K562 (cell line): ENCODE measurements at regions not wholly inside any gene's neighbourhood (a gene's known extent, or its start where the extent isn't known, plus 50 kb on each side); places are given as distances from the start of the nearest gene placed in this dataset.

Experiments used
- ATAC-seq: fragments of 200-7000 bp; cut with Tn5 transposase; 3 replicates; pipeline ENCODE4 v1.9.1; 2020; ENCODE audit warnings: moderate library complexity
- BruUV-seq: library from RNA; stranded (reverse); fragments of 400-500 nt; replicated peaks from 2 replicates; lab custom pipeline; 2021; lab: Mats Ljungman, UMichigan
- CTCF ChIA-PET: fragments of 300-600 bp; formaldehyde crosslinking; extraction: SDS; loops from one replicate; lab custom pipeline; 2021; ENCODE audit warnings: low intra/inter-chr PET ratio; lab: Yijun Ruan, JAX
- POLR2A ChIA-PET: fragments of 300-600, 350-650 bp; sonication (Branson Sonifier 250); formaldehyde crosslinking; extraction: SDS; loops from one replicate; lab custom pipeline; 2021; ENCODE audit warnings: antibody characterized with exemption, inconsistent platforms; lab: Yijun Ruan, JAX
- DNase-seq, 4 experiments: peaks; one replicate each; pipeline versions ENCODE4 v3.0.0 to v3.0.0-alpha.2; 2011 to 2018; ENCODE audit warnings: low spot score in 3 of 4, mixed read lengths in 3 of 4; ENCODE audit errors: extremely low read depth in 1 of 4
- FAIRE-seq: peaks from 2 replicates; lab custom pipeline; 2011; peaks lifted over from hg19 to GRCh38; lab: Jason Lieb, UNC
- H2AFZ ChIP-seq: 2 replicates; pipeline ENCODE4 v1.6.0; 2011; ENCODE audit warnings: low read depth, low read length, control low read depth, inconsistent platforms
- H3K27ac ChIP-seq: fragments of 200-600 bp; 3 replicates; pipeline ENCODE4 v1.8.0; 2011; ENCODE audit warnings: low read depth, mild to moderate bottlenecking, control low read depth, inconsistent platforms, low read length, moderate library complexity, mixed read lengths; ENCODE audit errors: extremely low read depth
- H3K27me3 ChIP-seq, 2 experiments: fragments of 300-600 bp in 1 of 2; 2 replicates in 1 of 2; 3 replicates in 1 of 2; pipeline versions ENCODE4 v1.6.0 to v1.8.0; 2011; ENCODE audit warnings: inconsistent platforms in 2 of 2, low read length in 2 of 2, mild to moderate bottlenecking in 1 of 2, mixed read lengths in 1 of 2, moderate library complexity in 1 of 2; ENCODE audit not compliant: control insufficient read depth in 2 of 2, insufficient read depth in 2 of 2
- H3K36me3 ChIP-seq: fragments of 300-600 bp; 3 replicates; pipeline ENCODE4 v1.8.0; 2011; ENCODE audit warnings: mild to moderate bottlenecking, low read length, inconsistent platforms; ENCODE audit not compliant: control insufficient read depth, insufficient read depth
- H3K4me1 ChIP-seq, 2 experiments: fragments of 200-600 bp in 1 of 2; replicated peaks in 1 of 2; 2 replicates in 1 of 2; 3 replicates in 1 of 2; pipeline versions ENCODE4 v1.5.1 to v1.8.0; 2011; ENCODE audit warnings: inconsistent platforms in 2 of 2, low read length in 2 of 2, mild to moderate bottlenecking in 1 of 2, mixed read lengths in 1 of 2, moderate library complexity in 1 of 2; ENCODE audit not compliant: control insufficient read depth in 2 of 2, insufficient read depth in 2 of 2
- H3K4me2 ChIP-seq: 2 replicates; pipeline ENCODE4 v1.6.1; 2011; ENCODE audit warnings: low read length, control low read depth, inconsistent platforms, mixed read lengths; ENCODE audit not compliant: insufficient read depth
- H3K4me3 ChIP-seq: fragments of 200-600 bp; sonication (generic), shearing (Covaris generic); 2 replicates; pipeline ENCODE4 v1.5.1; 2016; ENCODE audit warnings: control low read depth, inconsistent platforms
- H3K79me2 ChIP-seq: fragments of 200-600 bp; 3 replicates; pipeline ENCODE4 v1.8.0; 2011; ENCODE audit warnings: low read length, inconsistent platforms; ENCODE audit not compliant: control insufficient read depth, insufficient read depth
- H3K9ac ChIP-seq, 2 experiments: 2 replicates each; pipeline versions ENCODE4 v1.6.0 to v1.6.1; 2011; ENCODE audit warnings: low read depth in 2 of 2, low read length in 2 of 2, control low read depth in 1 of 2, inconsistent platforms in 1 of 2, mild to moderate bottlenecking in 1 of 2, mixed read lengths in 1 of 2; ENCODE audit not compliant: insufficient read depth in 1 of 2
- H3K9me1 ChIP-seq: one replicate; pipeline ENCODE4 v1.6.0; 2011; ENCODE audit warnings: inconsistent platforms, mild to moderate bottlenecking, low read length, moderate library complexity; ENCODE audit not compliant: control insufficient read depth, insufficient read depth
- H3K9me3 ChIP-seq: replicated peaks from 2 replicates; pipeline ENCODE4 v1.5.1; 2011; ENCODE audit warnings: low read depth, low read length, inconsistent platforms; ENCODE audit not compliant: control insufficient read depth, insufficient read depth
- H4K20me1 ChIP-seq: replicated peaks from 2 replicates; pipeline ENCODE4 v1.6.1; 2011; ENCODE audit warnings: low read length, inconsistent platforms, mixed read lengths; ENCODE audit not compliant: control insufficient read depth, insufficient read depth
- ATF3 ChIP-seq, 2 experiments: fragments of 450-650 bp in 1 of 2; sonication (generic) in 1 of 2; formaldehyde crosslinking in 1 of 2; IDR thresholded peaks in 1 of 2; conservative IDR thresholded peaks in 1 of 2; 2 replicates each; pipeline versions ENCODE4 v1.6.1 to v1.8.1; 2016 to 2023; ENCODE audit warnings: mild to moderate bottlenecking in 2 of 2, moderate library complexity in 2 of 2, inconsistent platforms in 1 of 2, missing genetic modification reagents in 1 of 2
- BCOR ChIP-seq: fragments of 450-650 bp; IDR thresholded peaks from 2 replicates; pipeline ENCODE4 v1.6.1; 2016
- BHLHE40 ChIP-seq: IDR thresholded peaks from 2 replicates; pipeline ENCODE4 v1.6.1; 2011; ENCODE audit warnings: low read length, improper control_type of control experiment
- BRD4 ChIP-seq: fragments of 200-600 bp; sonication (generic); IDR thresholded peaks from 2 replicates; pipeline ENCODE4 v1.6.1; 2017; ENCODE audit warnings: inconsistent platforms
- CBX3 ChIP-seq, 2 experiments: IDR thresholded peaks; 1 replicate in 1 of 2; 2 replicates in 1 of 2; pipeline ENCODE4 v1.6.1; 2012; ENCODE audit warnings: inconsistent platforms in 2 of 2, low read length in 2 of 2, borderline replicate concordance in 1 of 2, control low read depth in 1 of 2
- HLTF ChIP-seq: fragments of 450-650 bp; IDR thresholded peaks from 2 replicates; pipeline ENCODE4 v1.6.1; 2016
- HNRNPH1 ChIP-seq: fragments of 200-400 bp; formaldehyde crosslinking; optimal IDR thresholded peaks from 2 replicates; pipeline ENCODE3; 2017; ENCODE audit warnings: low read depth, mild to moderate bottlenecking, low read length, moderate library complexity
- NFIC ChIP-seq: fragments of 450-650 bp; IDR thresholded peaks from 2 replicates; pipeline ENCODE4 v1.6.1; 2017; ENCODE audit warnings: mild to moderate bottlenecking, inconsistent platforms
- PHB2 ChIP-seq: fragments of 450-650 bp; IDR thresholded peaks from 2 replicates; pipeline ENCODE4 v1.6.1; 2017; ENCODE audit warnings: low read depth
- ZNF592 ChIP-seq: fragments of 450-650 bp; IDR thresholded peaks from 2 replicates; pipeline ENCODE4 v1.6.1; 2017; ENCODE audit warnings: antibody characterized with exemption, mild to moderate bottlenecking
- WGBS: fragments of 100-300 bp; shearing (Covaris generic); methylation state at CpG from one replicate; pipeline ENCODE4 v1.1.6; 2016; ENCODE audit warnings: low coverage, mixed read lengths; ENCODE audit not compliant: insufficient coverage; ENCODE audit errors: missing lambda C conversion rate; 5-methylcytosine and 5-hydroxymethylcytosine counted together
- in situ Hi-C: fragments of 300-500 bp; cut with MboI; formaldehyde crosslinking; loops from 4 replicates; pipeline ENCODE4 v1.15.0; 2018; ENCODE audit warnings: inconsistent platforms, mixed read lengths
- intact Hi-C: fragments of 100-400 bp; cut with micrococcal nuclease; formaldehyde crosslinking; loops from 2 replicates; pipeline ENCODE4 v1.14.2; 2022

DNA sequence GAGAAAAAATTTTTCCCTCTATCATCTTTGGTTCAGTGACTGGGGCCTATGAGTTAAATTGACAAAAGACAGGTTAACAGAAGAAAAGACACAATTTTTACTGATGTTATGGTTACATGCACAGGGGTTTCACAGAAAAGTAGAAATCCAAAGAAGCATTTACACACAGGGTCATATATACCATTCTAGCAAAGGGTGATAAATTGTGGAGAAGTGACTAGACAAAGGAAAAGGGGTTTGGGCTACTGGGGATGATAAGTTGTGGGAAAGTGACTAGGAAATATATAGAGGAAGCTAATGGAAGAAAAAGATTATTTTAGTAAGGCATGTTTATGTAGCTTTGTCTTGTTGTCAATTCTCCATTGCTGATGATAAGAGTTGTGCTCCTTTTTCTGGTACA, 276.7 kb upstream of the JARID2 start:
- intact Hi-C loops (no loop called here), in situ Hi-C loops (no loop called here)
- Histone ChIP-seq H3K27me3 (no peaks in the 10 kb centered on the region), H3K4me3 (no peak overlapping the region), H3K79me2 (no peaks in the 10 kb centered on the region), H2AFZ (no peak overlapping the region), H3K9ac (no peak overlapping the region), H3K4me2 (no peak overlapping the region), H3K9me1 (no peaks in the 10 kb centered on the region), H3K36me3 (no peaks in the 10 kb centered on the region), H4K20me1 (no peaks in the 10 kb centered on the region), H3K4me1 (peaks cover 5 to 23% of the 10 kb centered on the region in 2 experiments; a peak in 3 of 5 replicates), H3K9me3 (no peaks in the 10 kb centered on the region), H3K27ac (no peak overlapping the region)
- DNase-seq (no peak), FAIRE-seq (no peak), ATAC-seq (no peak)
- TF ChIP-seq CBX3 (IDR thresholded peaks at IDR 0.05; ENCODE audit: borderline replicate concordance in 1 of 2, low read length in 2 of 2) = peak in 1 of 2 experiments; percentile 54; a peak in 1 of 3 replicates
- no peak for TF ChIP-seq BRD4
- CTCF ChIA-PET = no interaction called here
- no TSS peak for BruUV-seq
- POLR2A ChIA-PET = interaction anchor here (1.3 kb wide), 1 partner anchor 118 kb away, joined by 3 read pairs; no protein-coding TSS in a partner anchor

DNA sequence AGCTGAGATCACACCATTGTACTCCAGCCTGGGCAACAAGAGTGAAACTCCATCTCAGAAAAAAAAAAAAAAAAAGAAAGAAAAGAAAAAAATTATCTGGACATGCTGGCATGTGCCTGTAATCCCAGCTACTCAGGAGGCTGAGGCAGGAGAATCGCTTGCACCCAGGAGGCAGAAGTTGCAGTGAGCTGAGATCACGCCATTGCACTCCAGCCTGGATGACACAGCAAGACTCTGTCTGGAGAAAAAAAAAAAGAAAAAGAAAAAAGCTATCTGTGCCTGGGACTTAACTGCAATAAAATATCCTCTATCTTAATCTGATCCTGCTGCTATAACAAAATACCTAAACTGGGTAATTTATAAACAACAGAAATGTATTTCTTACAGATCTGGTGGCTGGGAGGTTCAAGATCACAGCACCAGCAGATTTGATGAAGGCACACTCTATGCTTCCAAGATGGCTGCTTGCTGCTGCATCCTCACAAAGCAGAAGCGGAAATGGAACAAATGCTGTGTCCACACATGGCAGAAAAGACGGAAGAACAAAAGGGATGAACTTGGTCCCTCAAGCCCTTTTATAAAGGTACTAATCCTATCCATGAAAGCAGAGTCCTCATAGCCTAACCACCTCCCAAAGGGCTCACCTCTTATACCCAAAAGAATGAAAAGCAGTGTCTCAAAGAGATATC, 273.3 kb upstream of the JARID2 start:
- 0 out of 3 replicates have a peak overlapping the region, but pooled peaks have one; percentile 30 for H3K27ac ChIP-seq
- FAIRE-seq = no peak
- H3K9me1 ChIP-seq = no peaks in the 10 kb centered on the region
- 55% methylated on average over 4 of the region's 4 CpGs for WGBS
- no TSS peak for BruUV-seq
- H2AFZ ChIP-seq = peak overlapping the region; percentile 62; the same call in 1 of the 2 replicates
- ChIA-PET POLR2A (interaction anchor here (1.3 kb wide), 1 partner anchor 10 kb away, joined by 4 read pairs; no protein-coding TSS in a partner anchor), CTCF (no interaction called here)
- no peaks in the 10 kb centered on the region for H3K79me2 ChIP-seq
- intact Hi-C loops = no loop called here
- no peak overlapping the region for H3K4me2 ChIP-seq
- H3K27me3 ChIP-seq = no peaks in the 10 kb centered on the region
- no peaks in the 10 kb centered on the region for H3K36me3 ChIP-seq
- peak; percentile 34 for ATAC-seq
- no peaks in the 10 kb centered on the region for H3K9me3 ChIP-seq
- peaks cover 9 to 22% of the 10 kb centered on the region in 2 experiments; a peak in 4 of 5 replicates for H3K4me1 ChIP-seq
- no peak overlapping the region for H3K4me3 ChIP-seq
- no peak for DNase-seq
- no peak overlapping the region for H3K9ac ChIP-seq
- in situ Hi-C loops = no loop called here
- H4K20me1 ChIP-seq = no peaks in the 10 kb centered on the region
- TF ChIP-seq NFIC = 0 out of 2 replicates have a peak, but pooled peaks have one; percentile 18
- TF ChIP-seq HLTF = 0 out of 2 replicates have a peak, but pooled peaks have one; percentile 14
- peak; percentile 67; the same call in 1 of the 2 replicates for TF ChIP-seq ATF3 (IDR thresholded peaks at IDR 0.05)
- TF ChIP-seq ATF3 (CRISPR knock-in tag; conservative IDR thresholded peaks at IDR 0.05) = no peak
- TF ChIP-seq BCOR = 0 out of 2 replicates have a peak, but pooled peaks have one; percentile 13
- TF ChIP-seq ZNF592 = peak; percentile 70
- TF ChIP-seq BHLHE40 = 0 out of 2 replicates have a peak, but pooled peaks have one; percentile 11
- TF ChIP-seq HNRNPH1 = no peak
- peak; percentile 24; the same call in 1 of the 2 replicates for TF ChIP-seq PHB2
